ENCODE measurements at regions not wholly inside any gene's neighbourhood (a gene's known extent, or its start where the extent isn't known, plus 50 kb on each side); places are given as distances from the start of the nearest gene placed in this dataset.

DNA sequence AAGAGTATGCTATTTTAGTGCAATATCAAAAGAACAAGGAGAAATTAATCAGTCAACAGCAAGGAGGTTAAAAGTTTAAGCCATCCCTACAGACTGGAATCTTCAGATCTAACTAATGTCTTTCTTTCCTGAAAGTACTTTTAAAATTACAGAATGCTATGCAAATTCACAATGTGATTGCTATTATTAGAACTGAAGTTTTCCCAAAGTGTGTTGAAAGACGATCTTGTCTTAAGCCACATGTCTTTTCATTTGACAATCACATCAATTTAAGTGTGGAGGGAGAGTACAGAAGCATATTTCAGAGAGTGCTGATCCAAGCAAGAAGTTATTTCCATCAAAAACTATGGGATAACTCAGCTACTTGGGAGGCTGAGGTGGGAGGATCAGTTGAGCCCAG is 64.7 kb upstream of the TNIP3 start:
- CTCF ChIA-PET (ENCODE audit: low intra/inter-chr PET ratio, low total read pairs) = no interaction called here
- TF ChIP-seq TEAD2 (CRISPR knock-in tag; IDR thresholded peaks at IDR 0.05) = no peak
- TF ChIP-seq ZFP62 (CRISPR knock-in tag; IDR thresholded peaks at IDR 0.05) = no peak
- TF ChIP-seq NR2F6 (IDR thresholded peaks at IDR 0.05) = no peak
- no peak for TF ChIP-seq NR2F6 (CRISPR knock-in tag; IDR thresholded peaks at IDR 0.05)
- TF ChIP-seq ZNF451 (CRISPR knock-in tag; IDR thresholded peaks at IDR 0.05) = no peak
- TF ChIP-seq, protein P1, sequence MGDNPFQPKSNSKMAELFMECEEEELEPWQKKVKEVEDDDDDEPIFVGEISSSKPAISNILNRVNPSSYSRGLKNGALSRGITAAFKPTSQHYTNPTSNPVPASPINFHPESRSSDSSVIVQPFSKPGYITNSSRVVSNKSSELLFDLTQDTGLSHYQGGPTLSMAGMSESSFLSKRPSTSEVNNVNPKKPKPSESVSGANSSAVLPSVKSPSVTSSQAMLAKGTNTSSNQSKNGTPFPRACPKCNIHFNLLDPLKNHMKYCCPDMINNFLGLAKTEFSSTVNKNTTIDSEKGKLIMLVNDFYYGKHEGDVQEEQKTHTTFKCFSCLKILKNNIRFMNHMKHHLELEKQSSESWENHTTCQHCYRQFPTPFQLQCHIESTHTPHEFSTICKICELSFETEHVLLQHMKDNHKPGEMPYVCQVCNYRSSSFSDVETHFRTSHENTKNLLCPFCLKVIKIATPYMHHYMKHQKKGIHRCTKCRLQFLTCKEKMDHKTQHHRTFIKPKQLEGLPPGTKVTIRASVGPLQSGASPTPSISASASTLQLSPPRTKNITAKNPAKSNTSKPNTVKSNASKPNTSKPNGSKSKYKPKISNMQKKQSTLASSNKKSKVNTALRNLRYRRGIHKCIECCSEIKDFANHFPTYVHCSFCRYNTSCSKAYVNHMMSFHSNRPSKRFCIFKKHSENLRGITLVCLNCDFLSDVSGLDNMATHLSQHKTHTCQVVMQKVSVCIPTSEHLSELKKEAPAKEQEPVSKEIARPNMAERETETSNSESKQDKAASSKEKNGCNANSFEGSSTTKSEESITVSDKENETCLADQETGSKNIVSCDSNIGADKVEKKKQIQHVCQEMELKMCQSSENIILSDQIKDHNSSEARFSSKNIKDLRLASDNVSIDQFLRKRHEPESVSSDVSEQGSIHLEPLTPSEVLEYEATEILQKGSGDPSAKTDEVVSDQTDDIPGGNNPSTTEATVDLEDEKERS (CRISPR knock-in tag; IDR thresholded peaks at IDR 0.05) = no peak
- no peak for TF ChIP-seq ZNF563 (CRISPR knock-in tag; IDR thresholded peaks at IDR 0.05)
- no peak for TF ChIP-seq MIER3 (CRISPR knock-in tag; IDR thresholded peaks at IDR 0.05; ENCODE audit: borderline replicate concordance)
- TF ChIP-seq SNRNP70 (IDR thresholded peaks at IDR 0.05; ENCODE audit: low read depth, low read length) = no peak
- TF ChIP-seq, protein P2, sequence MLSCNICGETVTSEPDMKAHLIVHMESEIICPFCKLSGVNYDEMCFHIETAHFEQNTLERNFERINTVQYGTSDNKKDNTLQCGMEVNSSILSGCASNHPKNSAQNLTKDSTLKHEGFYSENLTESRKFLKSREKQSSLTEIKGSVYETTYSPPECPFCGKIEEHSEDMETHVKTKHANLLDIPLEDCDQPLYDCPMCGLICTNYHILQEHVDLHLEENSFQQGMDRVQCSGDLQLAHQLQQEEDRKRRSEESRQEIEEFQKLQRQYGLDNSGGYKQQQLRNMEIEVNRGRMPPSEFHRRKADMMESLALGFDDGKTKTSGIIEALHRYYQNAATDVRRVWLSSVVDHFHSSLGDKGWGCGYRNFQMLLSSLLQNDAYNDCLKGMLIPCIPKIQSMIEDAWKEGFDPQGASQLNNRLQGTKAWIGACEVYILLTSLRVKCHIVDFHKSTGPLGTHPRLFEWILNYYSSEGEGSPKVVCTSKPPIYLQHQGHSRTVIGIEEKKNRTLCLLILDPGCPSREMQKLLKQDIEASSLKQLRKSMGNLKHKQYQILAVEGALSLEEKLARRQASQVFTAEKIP (CRISPR knock-in tag; IDR thresholded peaks at IDR 0.05; ENCODE audit: borderline replicate concordance) = no peak
- no peak for TF ChIP-seq MLLT10 (CRISPR knock-in tag; IDR thresholded peaks at IDR 0.05)
- TF ChIP-seq, protein P3, sequence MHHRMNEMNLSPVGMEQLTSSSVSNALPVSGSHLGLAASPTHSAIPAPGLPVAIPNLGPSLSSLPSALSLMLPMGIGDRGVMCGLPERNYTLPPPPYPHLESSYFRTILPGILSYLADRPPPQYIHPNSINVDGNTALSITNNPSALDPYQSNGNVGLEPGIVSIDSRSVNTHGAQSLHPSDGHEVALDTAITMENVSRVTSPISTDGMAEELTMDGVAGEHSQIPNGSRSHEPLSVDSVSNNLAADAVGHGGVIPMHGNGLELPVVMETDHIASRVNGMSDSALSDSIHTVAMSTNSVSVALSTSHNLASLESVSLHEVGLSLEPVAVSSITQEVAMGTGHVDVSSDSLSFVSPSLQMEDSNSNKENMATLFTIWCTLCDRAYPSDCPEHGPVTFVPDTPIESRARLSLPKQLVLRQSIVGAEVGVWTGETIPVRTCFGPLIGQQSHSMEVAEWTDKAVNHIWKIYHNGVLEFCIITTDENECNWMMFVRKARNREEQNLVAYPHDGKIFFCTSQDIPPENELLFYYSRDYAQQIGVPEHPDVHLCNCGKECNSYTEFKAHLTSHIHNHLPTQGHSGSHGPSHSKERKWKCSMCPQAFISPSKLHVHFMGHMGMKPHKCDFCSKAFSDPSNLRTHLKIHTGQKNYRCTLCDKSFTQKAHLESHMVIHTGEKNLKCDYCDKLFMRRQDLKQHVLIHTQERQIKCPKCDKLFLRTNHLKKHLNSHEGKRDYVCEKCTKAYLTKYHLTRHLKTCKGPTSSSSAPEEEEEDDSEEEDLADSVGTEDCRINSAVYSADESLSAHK (CRISPR knock-in tag; IDR thresholded peaks at IDR 0.05; ENCODE audit: borderline replicate concordance) = no peak
- TF ChIP-seq, protein P4, sequence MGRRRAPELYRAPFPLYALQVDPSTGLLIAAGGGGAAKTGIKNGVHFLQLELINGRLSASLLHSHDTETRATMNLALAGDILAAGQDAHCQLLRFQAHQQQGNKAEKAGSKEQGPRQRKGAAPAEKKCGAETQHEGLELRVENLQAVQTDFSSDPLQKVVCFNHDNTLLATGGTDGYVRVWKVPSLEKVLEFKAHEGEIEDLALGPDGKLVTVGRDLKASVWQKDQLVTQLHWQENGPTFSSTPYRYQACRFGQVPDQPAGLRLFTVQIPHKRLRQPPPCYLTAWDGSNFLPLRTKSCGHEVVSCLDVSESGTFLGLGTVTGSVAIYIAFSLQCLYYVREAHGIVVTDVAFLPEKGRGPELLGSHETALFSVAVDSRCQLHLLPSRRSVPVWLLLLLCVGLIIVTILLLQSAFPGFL (CRISPR knock-in tag; IDR thresholded peaks at IDR 0.05) = no peak
- TF ChIP-seq, protein P5, sequence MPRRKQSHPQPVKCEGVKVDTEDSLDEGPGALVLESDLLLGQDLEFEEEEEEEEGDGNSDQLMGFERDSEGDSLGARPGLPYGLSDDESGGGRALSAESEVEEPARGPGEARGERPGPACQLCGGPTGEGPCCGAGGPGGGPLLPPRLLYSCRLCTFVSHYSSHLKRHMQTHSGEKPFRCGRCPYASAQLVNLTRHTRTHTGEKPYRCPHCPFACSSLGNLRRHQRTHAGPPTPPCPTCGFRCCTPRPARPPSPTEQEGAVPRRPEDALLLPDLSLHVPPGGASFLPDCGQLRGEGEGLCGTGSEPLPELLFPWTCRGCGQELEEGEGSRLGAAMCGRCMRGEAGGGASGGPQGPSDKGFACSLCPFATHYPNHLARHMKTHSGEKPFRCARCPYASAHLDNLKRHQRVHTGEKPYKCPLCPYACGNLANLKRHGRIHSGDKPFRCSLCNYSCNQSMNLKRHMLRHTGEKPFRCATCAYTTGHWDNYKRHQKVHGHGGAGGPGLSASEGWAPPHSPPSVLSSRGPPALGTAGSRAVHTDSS (CRISPR knock-in tag; conservative IDR thresholded peaks at IDR 0.05) = no peak
- TF ChIP-seq SMC3 (IDR thresholded peaks at IDR 0.05; ENCODE audit: low read length) = no peak
- no peak overlapping the region for H3K4me3 ChIP-seq (replicated peaks in 1 of 3; ENCODE audit: insufficient read depth in 1 of 3, low read depth in 2 of 3, low read length in 3 of 3)
- POLR2A ChIA-PET = no interaction called here
- H3K4me1 ChIP-seq (ENCODE audit: insufficient read depth, low read length) = no peaks in the 10 kb centered on the region
- no peaks in the 10 kb centered on the region; a peak in 1 of 5 replicates for H3K27me3 ChIP-seq (ENCODE audit: control insufficient read depth in 1 of 2, insufficient read depth in 2 of 2, low read length in 2 of 2)
- no peaks in the 10 kb centered on the region for H3K36me3 ChIP-seq (replicated peaks in 1 of 2; ENCODE audit: control insufficient read depth in 1 of 2, insufficient read depth in 2 of 2, low read length in 2 of 2)
- no peak overlapping the region for H2AFZ ChIP-seq (ENCODE audit: low read length)
- WGBS (ENCODE audit: low lambda C conversion rate) = 0% methylated on average over 1 of the region's 1 CpG
- no peaks in the 10 kb centered on the region for H3K9me3 ChIP-seq (ENCODE audit: low read length)
- no peak for ATAC-seq
- BruUV-seq (replicated peaks) = no TSS peak
- H3K79me2 ChIP-seq (ENCODE audit: insufficient read depth, low read length) = no peaks in the 10 kb centered on the region
- FAIRE-seq = no peak
- no peak overlapping the region for H3K27ac ChIP-seq (ENCODE audit: extremely low read length, insufficient read depth, low read length)
- in situ Hi-C loops (cut with HindIII; ENCODE audit: extremely low pct_ligation_motif_present, low pct_unique_long_range_greater_than_20kb) = no loop called here
- no peak for DNase-seq (ENCODE audit: low spot score)
- intact Hi-C loops (cut with micrococcal nuclease; ENCODE audit: unreplicated experiment) = no loop called here
- H3K4me2 ChIP-seq (ENCODE audit: low read depth, low read length) = no peak overlapping the region
- no peak overlapping the region for H3K9ac ChIP-seq (ENCODE audit: insufficient read depth, low read depth, low read length)
- H4K20me1 ChIP-seq (ENCODE audit: insufficient read depth, low read length) = no peaks in the 10 kb centered on the region
